Endodermal cell (in vitro differentiated cells): ENCODE measurements at regions not wholly inside any gene's neighbourhood (a gene's known extent, or its start where the extent isn't known, plus 50 kb on each side); places are given as distances from the start of the nearest gene placed in this dataset.

Experiments
- DNase-seq: peaks from one replicate; pipeline ENCODE4 v3.0.0-alpha.2; 2017
- H3K27ac ChIP-seq: 2 replicates; pipeline ENCODE4 v1.5.1; 2013; ENCODE audit warnings: mild to moderate bottlenecking, low read depth, low read length, moderate library complexity
- H3K27me3 ChIP-seq: 2 replicates; pipeline ENCODE4 v1.6.1; 2013; ENCODE audit warnings: mild to moderate bottlenecking, low read length, moderate library complexity; ENCODE audit not compliant: insufficient read depth, control insufficient read depth, poor library complexity, severe bottlenecking
- H3K36me3 ChIP-seq: 2 replicates; pipeline ENCODE4 v1.7.0; 2013; ENCODE audit warnings: mild to moderate bottlenecking, low read length, moderate library complexity; ENCODE audit not compliant: control insufficient read depth, insufficient read depth
- H3K4me1 ChIP-seq: one replicate; pipeline ENCODE4 v1.7.0; 2013; ENCODE audit warnings: low read length; ENCODE audit not compliant: control insufficient read depth, insufficient read depth
- H3K4me3 ChIP-seq: 2 replicates; pipeline ENCODE4 v1.5.1; 2013; ENCODE audit warnings: mild to moderate bottlenecking, low read length, moderate library complexity
- H3K9ac ChIP-seq: 2 replicates; pipeline ENCODE4 v1.6.1; 2013; ENCODE audit warnings: mild to moderate bottlenecking, low read length, moderate library complexity; ENCODE audit not compliant: poor library complexity, severe bottlenecking; ENCODE audit errors: extremely low read depth
- H3K9me3 ChIP-seq: 2 replicates; pipeline ENCODE4 v1.6.1; 2013; ENCODE audit warnings: mild to moderate bottlenecking, low read length, moderate library complexity; ENCODE audit not compliant: control insufficient read depth
- H3K27ac Mint-ChIP-seq: 2 replicates; pipeline ENCODE4 v1.8.0; 2020; ENCODE audit warnings: mixed read lengths
- H3K27me3 Mint-ChIP-seq: 2 replicates; pipeline ENCODE4 v1.8.0; 2021; ENCODE audit warnings: mild to moderate bottlenecking, mixed read lengths; ENCODE audit not compliant: insufficient read depth
- H3K36me3 Mint-ChIP-seq: 2 replicates; pipeline ENCODE4 v1.8.0; 2020; ENCODE audit warnings: low read depth, mixed read lengths
- H3K4me1 Mint-ChIP-seq: 2 replicates; pipeline ENCODE4 v1.8.0; 2020; ENCODE audit warnings: mixed read lengths
- H3K4me3 Mint-ChIP-seq: 2 replicates; pipeline ENCODE4 v1.8.0; 2020; ENCODE audit warnings: mild to moderate bottlenecking, moderate library complexity, mixed read lengths
- H3K9me3 Mint-ChIP-seq: 2 replicates; pipeline ENCODE4 v1.8.0; 2020; ENCODE audit warnings: mild to moderate bottlenecking, mixed read lengths
- CTCF ChIP-seq: fragments of 200-600 bp; sonication (generic); conservative IDR thresholded peaks from 2 replicates; pipeline ENCODE4 v1.5.0; 2021; ENCODE audit warnings: antibody characterized with exemption, mild to moderate bottlenecking
- WGBS, 2 experiments: methylation state at CpG; one replicate each; pipeline versions ENCODE4 v1.1.5 to v1.1.7; 2013; ENCODE audit warnings: missing lambda C conversion rate in 2 of 2, mixed read lengths in 1 of 2; ENCODE audit not compliant: insufficient coverage in 1 of 2, insufficient read length in 1 of 2; 5-methylcytosine and 5-hydroxymethylcytosine counted together

- Mint-ChIP-seq H3K4me3 (no peak overlapping the region), H3K9me3 (peaks cover 2% of the 10 kb centered on the region), H3K36me3 (no peaks in the 10 kb centered on the region), H3K27me3 (no peaks in the 10 kb centered on the region), H3K27ac (no peak overlapping the region), H3K4me1 (no peaks in the 10 kb centered on the region)
- H3K27me3 ChIP-seq: no peaks in the 10 kb centered on the region
- H3K4me1 ChIP-seq: no peaks in the 10 kb centered on the region
- no peak for DNase-seq
- no peak overlapping the region for H3K27ac ChIP-seq
- TF ChIP-seq CTCF: peak; percentile 61
- H3K9me3 ChIP-seq: no peaks in the 10 kb centered on the region
- no peak overlapping the region for H3K9ac ChIP-seq
- no peak overlapping the region for H3K4me3 ChIP-seq
- WGBS, 2 experiments: no CpG with 5 or more reads among the region's 3 CpGs
- H3K36me3 ChIP-seq: no peaks in the 10 kb centered on the region
Measured at GRCh38 chrX:94107981-94108380, 434.0 kb downstream of the FAM133A start.

- Histone ChIP-seq H3K9me3 (no peaks in the 10 kb centered on the region), H3K4me1 (no peaks in the 10 kb centered on the region), H3K9ac (no peak overlapping the region), H3K36me3 (no peaks in the 10 kb centered on the region), H3K4me3 (no peak overlapping the region), H3K27me3 (no peaks in the 10 kb centered on the region), H3K27ac (no peak overlapping the region)
- WGBS, 2 experiments: 100% methylated on average over 2 of the region's 2 CpGs; no CpG with 5 or more reads in 1 of the 2 experiments
- Mint-ChIP-seq H3K9me3 (no peaks in the 10 kb centered on the region), H3K4me3 (no peak overlapping the region), H3K27me3 (no peaks in the 10 kb centered on the region), H3K36me3 (no peaks in the 10 kb centered on the region), H3K27ac (no peak overlapping the region), H3K4me1 (no peaks in the 10 kb centered on the region)
- DNase-seq: no peak
- TF ChIP-seq CTCF: no peak
Measured at GRCh38 chrX:94114362-94114761, 440.4 kb downstream of the FAM133A start.

GRCh38 chrX:94121799-94122198 is 447.8 kb downstream of the FAM133A start:
- Histone ChIP-seq H3K9ac (no peak overlapping the region), H3K4me1 (no peaks in the 10 kb centered on the region), H3K27ac (no peak overlapping the region), H3K36me3 (no peaks in the 10 kb centered on the region), H3K4me3 (no peak overlapping the region), H3K9me3 (no peaks in the 10 kb centered on the region), H3K27me3 (no peaks in the 10 kb centered on the region)
- TF ChIP-seq CTCF: no peak
- H3K36me3 Mint-ChIP-seq: no peaks in the 10 kb centered on the region
- no peak overlapping the region for H3K27ac Mint-ChIP-seq
- WGBS, 2 experiments: 83% methylated on average over 2 of the region's 2 CpGs; no CpG with 5 or more reads in 1 of the 2 experiments
- H3K9me3 Mint-ChIP-seq: no peaks in the 10 kb centered on the region
- no peaks in the 10 kb centered on the region for H3K27me3 Mint-ChIP-seq
- DNase-seq: no peak
- peaks cover 6% of the 10 kb centered on the region for H3K4me1 Mint-ChIP-seq
- no peak overlapping the region for H3K4me3 Mint-ChIP-seq
